Lung microvascular endothelial cell (primary cell): ENCODE measurements at regions not wholly inside any gene's neighbourhood (a gene's known extent, or its start where the extent isn't known, plus 50 kb on each side); places are given as distances from the start of the nearest gene placed in this dataset.

ENCODE experiments used
- DNase-seq, 2 donors: peaks; one replicate each; pipeline versions ENCODE4 v3.0.0 to v3.0.0-alpha.2; 2010; ENCODE audit warnings: low read depth in 2 of 2

DNA sequence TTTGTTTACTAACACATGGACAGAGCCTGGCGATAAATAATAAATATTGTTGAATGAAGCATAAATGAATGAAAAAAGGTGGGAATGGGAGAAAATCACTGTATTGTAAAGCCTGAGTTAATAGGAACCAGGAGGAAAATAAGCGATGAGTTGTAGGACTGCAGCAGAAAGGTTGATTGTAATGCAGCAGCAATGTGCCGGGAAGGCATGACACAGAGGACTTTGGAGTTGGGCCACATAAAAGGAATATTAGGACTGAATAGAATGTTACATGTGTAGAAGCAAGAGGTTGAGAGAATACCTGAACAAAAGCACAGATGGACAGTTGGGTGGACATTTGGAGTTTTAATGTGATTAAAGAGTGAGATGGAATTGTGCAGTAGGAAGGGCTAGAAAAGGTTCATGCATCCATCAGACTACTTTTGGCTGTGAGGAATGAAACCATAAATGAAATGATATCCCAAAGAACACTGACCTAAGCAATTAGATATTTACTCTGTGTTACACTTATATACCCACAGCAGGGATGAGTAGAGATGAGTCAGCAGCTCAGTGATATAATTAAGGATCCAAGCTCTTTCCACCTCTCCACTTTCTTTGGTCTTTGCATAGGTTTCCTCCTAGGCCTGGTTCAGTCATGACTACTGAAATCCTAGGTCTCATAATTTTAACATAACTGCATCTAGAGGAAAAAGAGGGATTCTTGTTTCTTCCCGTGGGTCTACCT is 55.4 kb downstream of the CCER1 start:
- no peak for DNase-seq

DNA sequence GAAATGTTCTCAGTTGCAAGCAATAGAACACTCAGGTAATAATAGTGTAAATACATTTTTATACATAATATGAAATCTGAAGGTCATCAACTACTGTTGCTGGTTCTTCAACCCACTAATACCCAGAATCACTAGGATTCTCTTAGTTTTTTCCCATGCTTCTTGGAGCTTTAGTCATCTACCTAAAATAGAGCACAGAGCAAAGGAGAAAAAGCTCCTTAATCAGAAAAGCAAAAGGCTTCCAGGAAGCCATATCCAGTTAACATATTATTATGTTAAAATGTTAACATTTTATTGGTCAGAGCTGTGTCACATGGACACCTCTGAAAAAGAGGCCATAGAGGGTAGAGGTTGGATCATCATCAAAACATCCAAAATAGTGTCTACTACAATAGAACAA is 57.0 kb downstream of the CCER1 start:
- no peak for DNase-seq

DNA sequence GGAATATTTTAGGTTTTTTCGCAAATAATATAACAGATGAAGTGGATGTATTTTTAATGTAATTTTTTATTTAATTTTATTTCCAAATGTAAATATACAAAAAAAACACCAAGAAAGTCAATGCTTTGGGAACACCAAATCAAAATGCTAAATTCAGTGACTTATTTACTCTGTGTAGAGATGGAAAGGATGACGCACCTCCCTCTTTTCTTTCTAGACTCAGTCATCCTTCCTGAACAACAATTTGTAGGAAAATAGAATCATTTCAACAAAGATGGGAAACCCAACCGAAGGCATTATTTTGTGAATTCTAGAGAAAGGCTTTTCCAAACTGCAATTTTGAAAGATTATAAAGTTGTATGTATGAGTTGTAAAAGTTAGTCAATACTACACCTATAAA is 57.7 kb downstream of the CCER1 start:
- DNase-seq: peak; percentile 16 to 82

DNA sequence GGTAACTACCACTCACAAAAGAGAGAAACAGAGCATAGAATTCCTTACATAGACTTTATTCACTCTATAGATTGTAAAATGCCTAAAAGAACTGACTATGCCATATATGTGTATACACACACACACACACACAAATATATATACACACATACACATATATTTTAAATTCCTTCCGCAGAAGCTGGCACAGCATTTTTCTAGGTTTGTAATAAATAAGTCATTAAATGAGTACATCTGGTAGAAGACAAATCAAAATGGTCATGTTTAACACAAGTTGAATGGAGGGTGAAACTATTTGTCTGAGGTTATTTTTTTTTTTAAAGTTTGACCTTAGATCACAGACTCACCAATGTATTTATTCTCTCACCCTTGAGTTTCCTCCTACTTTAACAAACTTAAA is 58.2 kb downstream of the CCER1 start:
- no peak for DNase-seq

DNA sequence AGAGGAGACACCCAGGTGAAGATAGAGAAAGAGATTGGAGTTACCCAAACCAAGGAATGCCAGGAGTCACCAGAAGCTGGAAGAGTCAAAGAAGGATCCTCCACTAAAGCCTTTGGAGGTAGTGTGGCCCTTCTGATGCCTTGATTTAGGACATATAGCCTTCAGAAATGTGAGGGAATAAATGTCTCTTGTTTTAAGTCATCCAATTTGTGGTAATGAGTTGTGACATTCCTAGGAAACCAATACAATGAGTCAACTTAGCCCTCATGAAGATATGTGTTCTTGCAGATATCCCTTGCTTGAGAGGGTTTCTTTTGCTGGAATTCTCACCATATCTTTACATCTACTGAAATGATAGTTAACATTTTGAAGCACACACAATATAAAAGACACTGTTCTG is 58.8 kb downstream of the CCER1 start:
- peak in 1 of 2 donors; percentile 81 for DNase-seq

DNA sequence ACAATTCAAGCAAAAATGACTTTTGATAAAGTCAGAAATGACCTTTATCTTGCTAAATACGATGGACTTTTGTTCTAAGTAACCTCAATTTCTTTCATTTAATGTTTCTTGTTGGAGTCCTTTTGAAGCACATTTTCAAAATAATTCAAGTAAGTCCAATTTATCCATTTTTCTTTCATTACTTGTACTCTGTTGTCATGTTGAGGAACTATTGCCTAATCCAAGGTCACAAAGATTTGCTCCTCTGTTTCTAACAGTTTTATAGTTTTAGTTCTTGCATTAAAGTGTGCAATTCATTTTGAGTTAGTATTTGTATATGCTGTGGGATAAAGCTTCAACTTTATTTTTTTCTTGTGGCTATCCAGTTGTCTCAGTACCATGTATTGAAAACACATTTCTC is 66.7 kb downstream of the CCER1 start:
- no peak for DNase-seq

DNA sequence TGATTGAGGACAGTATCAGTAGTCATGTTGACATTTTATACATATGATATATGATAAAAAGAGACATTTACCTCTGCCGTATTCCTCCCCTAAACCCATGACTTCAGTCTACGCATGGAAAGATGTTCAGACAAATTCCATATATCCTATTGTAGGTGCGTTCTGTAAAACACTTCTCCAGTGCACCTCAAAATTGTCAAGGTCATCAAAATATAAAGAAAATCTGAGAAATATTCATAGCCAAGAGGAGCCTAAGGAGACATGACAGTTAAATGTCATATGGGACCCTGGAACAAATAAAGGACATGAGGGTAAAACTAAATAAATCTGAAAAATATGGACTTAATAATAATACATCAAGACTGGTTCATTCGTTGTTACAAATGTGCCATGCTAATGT is 71.5 kb downstream of the CCER1 start:
- no peak for DNase-seq

DNA sequence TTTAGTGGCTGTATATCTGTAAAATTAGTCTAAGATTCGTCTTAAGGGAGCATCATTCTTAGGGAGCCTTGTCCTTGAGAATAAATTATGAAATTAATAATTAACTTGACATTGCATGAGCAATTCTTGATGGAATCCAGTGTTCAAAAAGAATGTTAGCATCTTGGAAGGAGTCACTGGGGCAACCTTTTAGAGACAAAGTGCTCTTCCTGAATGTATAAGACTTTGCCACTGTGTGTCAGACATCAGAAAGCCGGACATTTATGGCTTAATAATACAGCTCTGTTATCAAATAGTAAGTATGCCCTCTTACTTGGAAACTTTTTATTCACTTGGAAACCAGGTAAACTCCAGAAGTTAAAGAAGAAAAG is 83.3 kb downstream of the CCER1 start:
- DNase-seq: no peak

DNA sequence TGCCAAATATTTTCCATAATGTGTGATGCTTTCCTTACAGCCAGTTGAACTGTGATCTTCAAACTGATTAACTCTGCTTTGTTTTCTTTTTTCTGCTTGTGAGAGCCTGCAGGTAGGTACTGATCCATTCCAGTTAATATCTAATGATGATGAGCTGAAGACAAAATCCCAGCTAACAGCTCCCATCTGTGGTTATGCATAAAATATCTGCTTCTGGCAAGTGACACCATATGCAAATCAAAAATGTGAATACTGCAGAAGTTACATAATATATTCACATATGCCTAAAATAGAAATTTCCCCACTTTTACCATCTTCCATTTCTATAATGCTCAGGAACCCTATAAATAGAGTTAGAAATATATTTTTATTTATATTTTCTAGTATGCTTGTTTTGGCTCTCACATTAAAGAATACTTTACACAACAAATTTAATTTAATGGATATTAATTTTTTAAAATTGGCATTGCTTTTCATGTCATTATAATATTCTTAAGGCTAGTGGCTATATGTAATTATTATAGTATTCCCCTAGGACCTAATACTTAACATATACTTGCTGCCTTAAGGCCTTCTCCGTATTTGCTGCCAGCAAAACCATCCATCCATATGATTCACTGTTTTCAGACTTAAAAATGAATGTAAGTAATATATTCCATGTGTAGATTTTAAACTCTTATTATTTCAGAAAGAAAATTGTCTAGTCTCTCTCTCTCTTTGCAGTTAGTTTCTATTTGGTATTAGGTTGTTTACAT is 83.8 kb downstream of the CCER1 start:
- no peak for DNase-seq

DNA sequence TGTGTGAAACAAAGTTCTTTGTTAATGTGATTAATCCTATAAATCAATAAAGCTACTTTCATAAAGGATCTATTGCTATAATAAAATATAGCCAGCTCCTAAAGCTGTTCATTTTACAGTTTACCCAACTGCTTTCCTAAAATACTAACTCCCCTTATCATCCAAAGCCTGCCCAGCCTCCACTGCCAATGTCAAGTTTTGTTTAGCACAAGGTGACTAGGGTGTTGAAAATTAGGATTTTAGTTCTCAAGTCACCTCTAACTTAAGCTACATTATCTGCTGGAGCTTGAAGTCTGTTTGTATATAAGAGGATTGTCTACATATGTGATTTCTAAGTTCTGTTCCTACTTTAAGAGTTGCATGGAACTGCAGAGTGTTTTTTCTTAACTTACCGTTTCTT is 86.3 kb downstream of the CCER1 start:
- no peak for DNase-seq

DNA sequence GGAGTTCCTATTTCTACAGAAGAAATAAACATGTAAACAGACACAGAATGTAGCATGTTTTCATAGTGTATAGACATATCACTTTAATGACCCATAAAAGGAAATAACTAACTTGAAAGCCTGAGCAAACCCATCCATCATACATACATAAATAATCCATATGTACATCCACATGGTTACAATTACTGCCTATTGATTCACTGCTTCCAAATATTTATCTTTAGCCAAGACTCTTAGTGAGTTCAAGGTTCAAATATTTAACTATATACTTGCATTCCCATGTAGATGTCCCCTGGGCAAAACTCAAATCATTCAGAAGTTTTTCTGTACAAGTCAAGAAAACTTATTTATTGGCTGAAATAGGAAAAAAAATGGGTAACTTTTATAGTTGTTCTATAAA is 95.4 kb downstream of the CCER1 start:
- DNase-seq: no peak

DNA sequence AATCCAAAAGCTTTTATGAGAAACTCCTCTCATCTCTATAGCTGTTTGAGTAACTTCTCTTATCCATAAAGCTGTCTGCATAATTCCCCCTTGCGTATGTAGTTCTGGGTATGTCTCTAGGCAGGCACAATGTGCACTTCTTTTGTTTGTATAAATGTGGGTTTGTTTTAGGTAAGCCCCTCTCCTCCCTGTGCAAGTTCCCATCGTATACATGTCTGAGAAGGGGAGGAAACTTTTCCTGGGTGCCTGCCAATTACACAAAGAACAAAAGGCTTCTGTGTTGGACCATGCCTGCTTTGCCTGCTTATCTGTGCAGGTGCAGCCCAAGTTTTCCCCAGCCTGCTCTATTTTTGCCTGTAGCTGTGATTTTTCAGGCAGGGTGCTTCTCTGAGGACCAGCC is 96.7 kb downstream of the CCER1 start:
- DNase-seq: no peak

DNA sequence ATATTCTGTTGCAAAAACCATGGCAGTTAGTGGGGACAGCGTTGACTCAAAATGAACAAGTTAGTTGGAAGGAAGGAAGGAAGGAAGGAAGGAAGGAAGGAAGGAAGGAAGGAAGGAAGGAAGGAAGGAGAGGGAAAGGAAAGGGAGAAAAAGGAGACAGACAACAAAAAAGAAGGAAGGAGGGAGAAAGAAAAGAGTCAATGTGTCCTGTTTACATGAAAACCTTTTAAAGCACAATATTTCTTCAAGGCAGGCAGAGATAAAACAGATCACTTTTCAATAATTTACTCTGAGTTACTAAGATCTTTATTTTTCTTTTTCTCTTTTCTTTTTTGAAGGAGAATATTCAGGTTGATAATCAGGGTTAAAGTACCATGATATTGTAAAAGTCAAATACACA is 99.4 kb downstream of the CCER1 start:
- DNase-seq: no peak

DNA sequence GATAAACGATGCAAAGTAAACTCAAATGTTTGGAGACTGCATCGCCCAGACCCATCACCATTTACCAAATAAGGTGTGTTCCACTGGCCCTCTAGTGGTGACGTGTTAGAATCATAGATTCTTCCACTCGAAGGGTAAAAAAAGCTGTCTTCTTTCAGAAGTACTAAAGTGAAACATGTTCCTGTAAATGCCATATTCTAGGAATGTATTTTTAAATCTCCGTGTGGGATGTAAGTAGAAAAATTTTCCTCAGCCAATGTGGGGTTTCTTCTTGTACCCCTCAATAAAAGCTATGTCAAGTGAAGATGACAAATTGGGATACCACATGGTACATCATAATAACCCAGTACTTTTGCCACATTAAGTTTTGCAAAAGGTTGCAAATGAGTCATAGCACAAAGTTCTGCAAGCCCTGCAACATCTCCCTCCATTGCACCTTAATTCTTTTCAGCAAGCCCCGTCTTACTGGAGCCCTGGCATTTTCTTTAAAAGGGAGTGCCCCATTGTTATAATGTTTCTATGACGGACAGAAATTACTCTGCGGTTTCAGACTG is 100.8 kb downstream of the CCER1 start:
- peak; percentile 63 to 71 for DNase-seq

DNA sequence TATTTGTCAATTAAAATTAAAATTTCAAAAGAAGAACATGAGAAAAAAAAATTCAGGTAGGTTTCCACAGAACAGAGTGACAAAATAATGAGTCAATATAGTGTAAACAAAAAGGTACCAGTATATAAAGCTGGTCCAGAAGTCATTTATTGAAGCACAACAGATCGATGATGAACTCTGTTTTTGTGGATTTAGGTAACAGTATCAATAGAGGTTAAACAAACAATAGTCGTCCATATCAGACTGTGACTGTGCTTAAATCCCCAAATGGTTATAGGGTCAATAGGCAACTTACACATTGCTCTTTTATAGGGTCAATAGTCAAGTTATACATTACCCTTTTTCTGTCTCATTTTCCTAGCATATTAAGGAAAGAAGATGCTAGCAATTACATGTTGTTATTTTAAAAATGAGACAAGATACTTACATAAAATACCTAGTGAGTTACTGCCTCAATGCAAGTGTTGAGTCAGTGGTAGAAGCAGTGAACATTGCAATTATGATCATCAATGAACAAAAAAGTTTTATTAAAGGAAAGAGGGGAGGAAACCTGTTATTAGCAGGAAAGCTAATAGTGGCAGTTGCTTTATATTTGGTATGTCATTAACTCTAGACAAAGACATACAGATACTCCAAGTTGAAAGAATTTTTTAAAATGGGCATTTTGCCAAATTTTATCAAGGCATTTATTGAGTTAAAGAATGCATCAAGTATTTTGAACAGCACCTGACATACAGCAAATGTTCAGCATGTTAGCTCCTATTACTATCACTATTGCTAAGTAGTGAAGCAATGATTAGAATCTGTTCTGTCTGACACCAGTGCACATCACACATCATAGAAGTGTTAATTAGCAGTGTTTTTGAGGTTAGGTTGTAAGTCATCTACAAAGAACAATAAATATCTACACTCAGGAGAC is 102.9 kb downstream of the CCER1 start:
- no peak for DNase-seq

DNA sequence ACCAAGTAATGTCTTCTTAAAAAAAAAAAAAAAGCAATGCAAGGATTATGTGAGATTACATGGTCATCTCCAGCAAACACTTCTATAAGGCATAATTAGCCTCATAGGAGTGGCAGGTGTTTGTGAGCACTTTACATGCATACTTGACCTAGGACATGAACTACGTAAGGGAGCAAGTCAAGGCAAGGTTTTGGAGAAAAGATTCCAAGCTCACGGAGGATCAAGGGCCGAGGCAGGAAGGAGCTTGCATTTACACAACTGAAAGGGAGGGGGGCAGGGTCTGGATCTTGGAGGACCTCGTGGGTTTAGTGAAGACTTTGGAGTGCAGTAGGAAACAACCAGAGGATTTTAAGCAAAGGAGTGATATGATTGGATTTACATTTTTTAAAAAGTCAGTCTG is 112.5 kb downstream of the CCER1 start:
- no peak for DNase-seq

DNA sequence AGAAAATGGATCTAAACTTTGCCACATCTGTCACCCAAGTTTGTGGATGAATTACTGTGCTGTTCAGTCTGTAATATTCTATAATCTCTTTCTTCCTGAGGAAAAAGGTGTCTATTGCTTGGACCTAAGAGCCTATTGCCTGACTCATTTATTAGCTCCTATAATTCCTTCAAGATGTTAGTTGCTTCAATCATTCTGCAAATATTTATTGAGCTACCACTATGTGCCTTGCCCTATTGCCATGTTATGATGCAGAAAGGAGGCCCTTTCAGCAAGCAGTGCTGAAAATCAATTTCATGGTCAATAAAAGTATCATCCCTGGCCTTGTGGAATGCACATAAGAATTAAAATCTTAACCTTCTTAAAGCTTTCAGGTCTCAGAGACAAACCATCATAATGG is 113.6 kb downstream of the CCER1 start:
- DNase-seq: no peak

DNA sequence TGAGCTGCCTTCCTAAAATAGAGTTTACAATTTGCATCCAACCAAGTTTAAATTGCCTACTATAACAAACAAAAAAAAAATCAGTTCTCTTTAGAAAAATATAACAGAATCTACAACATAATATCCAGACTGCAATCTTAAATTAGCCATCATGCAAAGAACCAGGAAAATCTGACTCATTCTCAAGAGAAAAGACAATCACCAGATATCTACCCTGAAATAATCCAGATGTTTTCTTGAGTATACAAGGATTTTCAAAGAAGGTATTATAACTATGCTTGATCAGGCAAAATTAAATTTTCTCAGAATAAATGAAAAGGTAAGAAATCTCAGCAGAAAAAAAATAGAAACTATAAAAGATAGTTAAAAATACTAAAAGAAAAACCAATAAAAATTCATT is 115.6 kb downstream of the CCER1 start:
- DNase-seq: no peak

DNA sequence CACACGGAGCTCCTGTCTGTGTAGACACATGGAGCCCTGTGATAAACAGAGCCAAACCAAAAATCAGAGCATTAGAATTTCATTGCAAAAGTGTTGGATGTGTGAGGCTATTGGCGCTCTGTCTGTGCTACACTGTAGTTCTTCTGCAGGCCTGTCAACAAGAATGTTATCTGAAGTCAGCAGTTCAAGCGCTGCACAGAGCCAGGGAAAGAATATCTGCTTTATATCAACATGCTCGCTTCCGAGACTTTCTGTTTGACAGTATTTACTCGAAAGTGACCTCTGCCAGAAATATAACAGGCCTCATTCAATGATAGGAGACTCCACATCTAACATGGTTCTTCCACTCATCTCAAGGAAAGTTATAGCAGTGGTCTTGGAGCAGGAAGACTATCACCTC is 118.3 kb downstream of the CCER1 start:
- DNase-seq: no peak

DNA sequence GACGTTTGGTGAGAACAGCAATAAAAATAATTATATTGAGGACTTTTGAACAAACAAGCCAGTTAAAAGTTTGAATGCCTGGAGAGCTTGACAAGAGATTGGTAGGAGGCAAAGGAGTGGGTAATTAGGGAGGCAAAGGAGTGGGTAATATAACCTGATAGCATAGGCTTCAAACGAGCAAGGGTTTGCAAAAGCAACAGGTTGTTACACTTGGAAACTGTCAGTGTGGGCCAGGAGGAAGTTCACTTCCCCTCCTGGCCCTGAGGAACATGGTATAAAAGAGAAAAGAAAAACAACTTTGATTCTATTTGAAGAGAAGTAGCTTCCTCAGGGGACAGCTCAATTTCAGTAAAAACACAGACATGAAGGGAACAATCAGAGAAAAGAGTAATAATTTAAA is 121.7 kb downstream of the CCER1 start:
- DNase-seq: no peak

DNA sequence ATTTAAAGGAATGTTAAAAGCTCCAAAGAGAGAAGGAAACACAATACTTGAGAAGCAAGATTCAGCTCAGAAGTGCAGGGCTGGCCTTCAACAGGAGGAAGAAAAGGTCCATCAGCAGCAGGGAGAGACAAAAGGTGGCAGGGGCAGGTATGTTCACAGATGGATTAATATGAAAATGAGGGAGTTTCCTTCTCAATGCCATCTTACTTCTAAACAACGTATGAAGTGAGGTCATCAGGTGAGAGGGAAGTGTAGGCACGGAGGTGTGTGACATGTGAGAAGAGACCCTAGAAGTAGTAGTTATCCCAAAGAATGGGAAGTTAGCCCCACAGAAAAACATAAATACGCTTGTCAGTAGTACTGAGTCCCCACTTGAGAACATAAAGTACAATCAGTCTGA is 122.5 kb downstream of the CCER1 start:
- no peak for DNase-seq

DNA sequence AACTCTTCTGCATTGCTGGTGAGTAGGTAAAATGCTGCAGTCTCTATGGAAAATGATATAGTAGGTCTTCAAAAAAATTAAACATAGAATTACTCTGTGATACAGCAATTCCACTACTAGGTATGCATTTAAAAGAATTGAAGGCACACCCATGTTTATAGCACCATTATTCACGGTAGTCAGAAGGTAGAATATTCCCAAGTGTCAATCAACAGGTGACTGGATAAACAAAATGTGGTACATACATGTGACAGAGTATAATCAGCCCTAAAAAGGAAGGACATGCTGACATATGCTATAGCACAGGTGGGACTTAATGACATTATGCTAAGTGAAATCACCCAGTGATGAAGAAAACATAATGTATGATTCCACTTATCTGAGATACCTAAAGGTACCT is 123.3 kb downstream of the CCER1 start:
- no peak for DNase-seq
